Spleen (tissue), 7 donors: ENCODE measurements at regions not wholly inside any gene's neighbourhood (a gene's known extent, or its start where the extent isn't known, plus 50 kb on each side); places are given as distances from the start of the nearest gene placed in this dataset.

Experiments used
- POLR2AphosphoS5 ChIP-seq, 3 donors: sonication (generic); formaldehyde crosslinking; IDR thresholded peaks; one replicate each; pipeline ENCODE4 v1.5.1; 2017; ENCODE audit warnings: antibody characterized with exemption in 3 of 3
- TF ChIP-seq, protein P1 (sequence below), 11 experiments: fragments of 200-600 bp in 7 of 11; fragments of 450-650 bp in 4 of 11; sonication (generic) in 4 of 11; IDR thresholded peaks in 8 of 11; conservative IDR thresholded peaks in 3 of 11; 1 replicate in 7 of 11; 2 replicates in 4 of 11; pipeline versions ENCODE4 v1.4.0 to v1.8.0; 2016 to 2021; ENCODE audit warnings: antibody characterized with exemption in 11 of 11, inconsistent platforms in 4 of 11, mild to moderate bottlenecking in 1 of 11
- donor health status: DM: no; HTN: no; CAD: no; lungs with moderate emphysema.
- donor health status: DM: no; HTN: no; CAD: no.
- donor health status: DM: no; HTN: no; CAD: no.

- TF ChIP-seq, protein P1, sequence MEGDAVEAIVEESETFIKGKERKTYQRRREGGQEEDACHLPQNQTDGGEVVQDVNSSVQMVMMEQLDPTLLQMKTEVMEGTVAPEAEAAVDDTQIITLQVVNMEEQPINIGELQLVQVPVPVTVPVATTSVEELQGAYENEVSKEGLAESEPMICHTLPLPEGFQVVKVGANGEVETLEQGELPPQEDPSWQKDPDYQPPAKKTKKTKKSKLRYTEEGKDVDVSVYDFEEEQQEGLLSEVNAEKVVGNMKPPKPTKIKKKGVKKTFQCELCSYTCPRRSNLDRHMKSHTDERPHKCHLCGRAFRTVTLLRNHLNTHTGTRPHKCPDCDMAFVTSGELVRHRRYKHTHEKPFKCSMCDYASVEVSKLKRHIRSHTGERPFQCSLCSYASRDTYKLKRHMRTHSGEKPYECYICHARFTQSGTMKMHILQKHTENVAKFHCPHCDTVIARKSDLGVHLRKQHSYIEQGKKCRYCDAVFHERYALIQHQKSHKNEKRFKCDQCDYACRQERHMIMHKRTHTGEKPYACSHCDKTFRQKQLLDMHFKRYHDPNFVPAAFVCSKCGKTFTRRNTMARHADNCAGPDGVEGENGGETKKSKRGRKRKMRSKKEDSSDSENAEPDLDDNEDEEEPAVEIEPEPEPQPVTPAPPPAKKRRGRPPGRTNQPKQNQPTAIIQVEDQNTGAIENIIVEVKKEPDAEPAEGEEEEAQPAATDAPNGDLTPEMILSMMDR (IDR thresholded peaks at IDR 0.05 in 8 of 11, conservative IDR thresholded peaks at IDR 0.05 in 3 of 11): no peak
- TF ChIP-seq POLR2AphosphoS5 (IDR thresholded peaks at IDR 0.05): no peak
Measured at GRCh38 chr17:71200597-71200996, 920.2 kb upstream of the SOX9 start.
